ENCODE measurements at regions not wholly inside any gene's neighbourhood (a gene's known extent, or its start where the extent isn't known, plus 50 kb on each side); places are given as distances from the start of the nearest gene placed in this dataset.

GRCh38 chr4:166546009-166546408 lies 673.0 kb downstream of the TLL1 start:
- no peak overlapping the region for H2BK15ac ChIP-seq (replicated peaks; ENCODE audit: low read depth)
- no peaks in the 10 kb centered on the region for H3K4me1 ChIP-seq (ENCODE audit: control insufficient read depth, low read depth, low read length)
- H3K23ac ChIP-seq (ENCODE audit: low read length) = no peak overlapping the region
- no peak overlapping the region for H2BK5ac ChIP-seq (ENCODE audit: low read length)
- no peak overlapping the region for H3K56ac ChIP-seq (ENCODE audit: low read length)
- no peak overlapping the region for H4K8ac ChIP-seq (ENCODE audit: low read depth, low read length)
- H3K18ac ChIP-seq (ENCODE audit: low read length) = no peak overlapping the region
- no peaks in the 10 kb centered on the region for H3K79me1 ChIP-seq (ENCODE audit: low read length)
- H3K79me2 ChIP-seq (ENCODE audit: control insufficient read depth, insufficient read depth, low read length) = no peaks in the 10 kb centered on the region
- H3K27me3 ChIP-seq (ENCODE audit: insufficient read depth, low read length, poor library complexity) = no peaks in the 10 kb centered on the region
- no peak overlapping the region for H3K27ac ChIP-seq (ENCODE audit: low read depth, low read length)
- DNase-seq = no peak
- H3K9ac ChIP-seq (ENCODE audit: low read length) = no peak overlapping the region
- no CpG with 5 or more reads among the region's 6 CpGs for whole genome bisulfite sequencing (ENCODE audit: extremely low coverage, insufficient coverage, low lambda C conversion rate)
- H2BK120ac ChIP-seq (ENCODE audit: low read depth, low read length) = no peak overlapping the region
- no peak overlapping the region for H2AK5ac ChIP-seq (ENCODE audit: low read length)
- no peaks in the 10 kb centered on the region for H3K36me3 ChIP-seq (ENCODE audit: control insufficient read depth, insufficient read depth, low read length)
- no peak overlapping the region for H4K5ac ChIP-seq (ENCODE audit: low read length)
- H3K4ac ChIP-seq (ENCODE audit: low read depth, low read length) = no peak overlapping the region
- no peak overlapping the region for H3K4me2 ChIP-seq (ENCODE audit: low read length)
- H3K4me3 ChIP-seq (ENCODE audit: low read length) = no peak overlapping the region

- H3K56ac ChIP-seq (ENCODE audit: low read length) = no peak overlapping the region
- H4K8ac ChIP-seq (ENCODE audit: low read depth, low read length) = no peak overlapping the region
- no peaks in the 10 kb centered on the region for H3K79me2 ChIP-seq (ENCODE audit: control insufficient read depth, insufficient read depth, low read length)
- H3K79me1 ChIP-seq (ENCODE audit: low read length) = no peaks in the 10 kb centered on the region
- no peak overlapping the region for H3K23ac ChIP-seq (ENCODE audit: low read length)
- H2BK5ac ChIP-seq (ENCODE audit: low read length) = no peak overlapping the region
- WGBS (ENCODE audit: extremely low coverage, insufficient coverage, low lambda C conversion rate) = no CpG with 5 or more reads among the region's 2 CpGs
- H4K5ac ChIP-seq (ENCODE audit: low read length) = no peak overlapping the region
- no peak overlapping the region for H2BK120ac ChIP-seq (ENCODE audit: low read depth, low read length)
- H3K4me2 ChIP-seq (ENCODE audit: low read length) = no peak overlapping the region
- no peak overlapping the region for H2BK15ac ChIP-seq (replicated peaks; ENCODE audit: low read depth)
- H3K36me3 ChIP-seq (ENCODE audit: control insufficient read depth, insufficient read depth, low read length) = no peaks in the 10 kb centered on the region
- H3K27ac ChIP-seq (ENCODE audit: low read depth, low read length) = no peak overlapping the region
- no peak overlapping the region for H3K9ac ChIP-seq (ENCODE audit: low read length)
- no peak overlapping the region for H3K4me3 ChIP-seq (ENCODE audit: low read length)
- H2AK5ac ChIP-seq (ENCODE audit: low read length) = no peak overlapping the region
- H3K27me3 ChIP-seq (ENCODE audit: insufficient read depth, low read length, poor library complexity) = no peaks in the 10 kb centered on the region
- H3K4me1 ChIP-seq (ENCODE audit: control insufficient read depth, low read depth, low read length) = no peaks in the 10 kb centered on the region
- no peak overlapping the region for H3K18ac ChIP-seq (ENCODE audit: low read length)
- no peak for DNase-seq
- no peak overlapping the region for H3K4ac ChIP-seq (ENCODE audit: low read depth, low read length)
These were observed 656.7 kb downstream of the SPOCK3 start for GRCh38 chr4:166577639-166578038.

GRCh38 chr4:166585491-166585890 lies 648.8 kb downstream of the SPOCK3 start:
- H3K79me2 ChIP-seq (ENCODE audit: control insufficient read depth, insufficient read depth, low read length) = no peaks in the 10 kb centered on the region
- no peaks in the 10 kb centered on the region for H3K27me3 ChIP-seq (ENCODE audit: insufficient read depth, low read length, poor library complexity)
- no peaks in the 10 kb centered on the region for H3K79me1 ChIP-seq (ENCODE audit: low read length)
- H3K4me2 ChIP-seq (ENCODE audit: low read length) = no peak overlapping the region
- no peak overlapping the region for H4K8ac ChIP-seq (ENCODE audit: low read depth, low read length)
- WGBS (ENCODE audit: extremely low coverage, insufficient coverage, low lambda C conversion rate) = no CpG with 5 or more reads among the region's 3 CpGs
- no peak overlapping the region for H3K27ac ChIP-seq (ENCODE audit: low read depth, low read length)
- no peak overlapping the region for H2BK15ac ChIP-seq (replicated peaks; ENCODE audit: low read depth)
- H3K23ac ChIP-seq (ENCODE audit: low read length) = no peak overlapping the region
- H2AK5ac ChIP-seq (ENCODE audit: low read length) = no peak overlapping the region
- H3K4me3 ChIP-seq (ENCODE audit: low read length) = no peak overlapping the region
- no peak overlapping the region for H3K9ac ChIP-seq (ENCODE audit: low read length)
- H3K4ac ChIP-seq (ENCODE audit: low read depth, low read length) = no peak overlapping the region
- no peak overlapping the region for H4K5ac ChIP-seq (ENCODE audit: low read length)
- no peak for DNase-seq
- no peak overlapping the region for H3K18ac ChIP-seq (ENCODE audit: low read length)
- no peaks in the 10 kb centered on the region for H3K36me3 ChIP-seq (ENCODE audit: control insufficient read depth, insufficient read depth, low read length)
- H2BK5ac ChIP-seq (ENCODE audit: low read length) = no peak overlapping the region
- H2BK120ac ChIP-seq (ENCODE audit: low read depth, low read length) = no peak overlapping the region
- no peak overlapping the region for H3K56ac ChIP-seq (ENCODE audit: low read length)
- no peaks in the 10 kb centered on the region for H3K4me1 ChIP-seq (ENCODE audit: control insufficient read depth, low read depth, low read length)

DNA sequence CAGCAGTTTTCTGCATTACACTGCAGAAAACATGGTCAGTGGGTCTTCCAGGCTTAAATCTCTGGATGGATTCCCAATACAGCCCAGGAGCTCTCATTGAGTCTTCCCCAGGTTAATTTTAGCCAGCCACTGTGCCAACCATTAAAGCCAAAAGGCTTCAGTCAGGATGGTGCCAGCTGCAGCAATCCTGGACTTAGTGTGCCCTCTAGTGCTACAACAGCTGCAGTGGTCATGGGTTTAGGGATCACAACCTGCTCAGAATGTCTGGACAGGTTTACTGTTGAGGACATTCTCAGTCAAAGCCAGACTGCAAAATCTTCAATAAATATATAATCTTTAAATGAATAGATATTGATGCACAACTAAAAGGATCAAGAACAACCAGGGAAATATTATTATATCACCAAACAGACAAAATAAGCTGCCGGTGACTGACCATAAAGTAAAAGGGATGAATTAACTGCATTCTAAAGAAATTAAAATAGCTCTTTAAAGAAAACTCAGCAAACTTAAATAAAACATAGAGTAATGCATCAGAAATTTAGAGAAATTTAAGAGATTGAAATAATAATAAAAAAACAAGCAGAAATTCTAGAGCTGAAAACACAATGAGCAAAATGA lies 639.9 kb downstream of the SPOCK3 start:
- no peak overlapping the region for H2BK15ac ChIP-seq (replicated peaks; ENCODE audit: low read depth)
- peak; percentile 70 for DNase-seq
- H3K4me3 ChIP-seq (ENCODE audit: low read length) = no peak overlapping the region
- H3K79me2 ChIP-seq (ENCODE audit: control insufficient read depth, insufficient read depth, low read length) = no peaks in the 10 kb centered on the region
- H3K4me2 ChIP-seq (ENCODE audit: low read length) = no peak overlapping the region
- no peak overlapping the region for H3K18ac ChIP-seq (ENCODE audit: low read length)
- no peak overlapping the region for H3K27ac ChIP-seq (ENCODE audit: low read depth, low read length)
- no peaks in the 10 kb centered on the region for H3K27me3 ChIP-seq (ENCODE audit: insufficient read depth, low read length, poor library complexity)
- no peak overlapping the region for H2AK5ac ChIP-seq (ENCODE audit: low read length)
- H3K4ac ChIP-seq (ENCODE audit: low read depth, low read length) = no peak overlapping the region
- H3K23ac ChIP-seq (ENCODE audit: low read length) = no peak overlapping the region
- H3K9ac ChIP-seq (ENCODE audit: low read length) = no peak overlapping the region
- no peaks in the 10 kb centered on the region for H3K4me1 ChIP-seq (ENCODE audit: control insufficient read depth, low read depth, low read length)
- no CpG with 5 or more reads among the region's 1 CpG for WGBS (ENCODE audit: extremely low coverage, insufficient coverage, low lambda C conversion rate)
- no peak overlapping the region for H2BK5ac ChIP-seq (ENCODE audit: low read length)
- H4K8ac ChIP-seq (ENCODE audit: low read depth, low read length) = no peak overlapping the region
- no peak overlapping the region for H2BK120ac ChIP-seq (ENCODE audit: low read depth, low read length)
- no peaks in the 10 kb centered on the region for H3K79me1 ChIP-seq (ENCODE audit: low read length)
- no peak overlapping the region for H4K5ac ChIP-seq (ENCODE audit: low read length)
- H3K36me3 ChIP-seq (ENCODE audit: control insufficient read depth, insufficient read depth, low read length) = no peaks in the 10 kb centered on the region
- H3K56ac ChIP-seq (ENCODE audit: low read length) = no peak overlapping the region

DNA sequence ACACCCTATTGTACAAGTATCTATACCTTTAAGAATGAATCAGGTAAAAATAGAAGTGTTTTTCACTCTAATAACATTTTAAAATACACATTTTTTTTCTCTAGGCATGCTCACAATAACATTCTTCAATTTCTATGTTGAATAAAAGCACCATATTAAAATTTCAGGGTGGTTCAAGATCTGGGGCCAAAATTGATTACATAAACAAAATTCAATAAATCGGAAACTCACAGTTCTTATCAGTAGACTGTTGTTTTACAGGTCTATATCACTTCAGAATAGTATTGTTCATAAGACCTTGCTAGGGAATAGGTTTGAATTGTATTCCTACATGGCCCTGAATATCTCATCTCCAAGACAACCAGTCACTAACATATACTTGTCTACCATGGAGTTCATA lies 634.0 kb downstream of the SPOCK3 start:
- Histone ChIP-seq H2AK5ac (ENCODE audit: low read length) (no peak overlapping the region), H4K8ac (ENCODE audit: low read depth, low read length) (no peak overlapping the region), H3K4me2 (ENCODE audit: low read length) (no peak overlapping the region), H3K18ac (ENCODE audit: low read length) (no peak overlapping the region), H3K79me1 (ENCODE audit: low read length) (no peaks in the 10 kb centered on the region), H3K36me3 (ENCODE audit: control insufficient read depth, insufficient read depth, low read length) (no peaks in the 10 kb centered on the region), H3K27ac (ENCODE audit: low read depth, low read length) (no peak overlapping the region), H3K4ac (ENCODE audit: low read depth, low read length) (no peak overlapping the region), H3K27me3 (ENCODE audit: insufficient read depth, low read length, poor library complexity) (no peaks in the 10 kb centered on the region), H3K23ac (ENCODE audit: low read length) (no peak overlapping the region), H2BK5ac (ENCODE audit: low read length) (no peak overlapping the region), H3K79me2 (ENCODE audit: control insufficient read depth, insufficient read depth, low read length) (no peaks in the 10 kb centered on the region), H2BK120ac (ENCODE audit: low read depth, low read length) (no peak overlapping the region), H3K4me3 (ENCODE audit: low read length) (no peak overlapping the region), H3K9ac (ENCODE audit: low read length) (no peak overlapping the region), H3K4me1 (ENCODE audit: control insufficient read depth, low read depth, low read length) (no peaks in the 10 kb centered on the region), H2BK15ac (replicated peaks; ENCODE audit: low read depth) (no peak overlapping the region), H4K5ac (ENCODE audit: low read length) (no peak overlapping the region), H3K56ac (ENCODE audit: low read length) (no peak overlapping the region)
- WGBS (ENCODE audit: extremely low coverage, insufficient coverage, low lambda C conversion rate) = no CpG with 5 or more reads among the region's 1 CpG
- no peak for DNase-seq

- H4K5ac ChIP-seq (ENCODE audit: low read length) = no peak overlapping the region
- DNase-seq = no peak
These were observed 632.2 kb downstream of the SPOCK3 start for GRCh38 chr4:166602068-166602467.

More at GRCh38 chr4:166602068-166602467, 632.2 kb downstream of the SPOCK3 start:
- Histone ChIP-seq H3K79me1 (ENCODE audit: low read length) (no peaks in the 10 kb centered on the region), H2BK15ac (replicated peaks; ENCODE audit: low read depth) (no peak overlapping the region), H3K79me2 (ENCODE audit: control insufficient read depth, insufficient read depth, low read length) (no peaks in the 10 kb centered on the region), H4K8ac (ENCODE audit: low read depth, low read length) (no peak overlapping the region), H3K4me2 (ENCODE audit: low read length) (no peak overlapping the region), H3K18ac (ENCODE audit: low read length) (no peak overlapping the region), H3K27ac (ENCODE audit: low read depth, low read length) (no peak overlapping the region), H2AK5ac (ENCODE audit: low read length) (no peak overlapping the region), H3K4me1 (ENCODE audit: control insufficient read depth, low read depth, low read length) (no peaks in the 10 kb centered on the region), H3K36me3 (ENCODE audit: control insufficient read depth, insufficient read depth, low read length) (no peaks in the 10 kb centered on the region), H3K9ac (ENCODE audit: low read length) (no peak overlapping the region), H2BK5ac (ENCODE audit: low read length) (no peak overlapping the region), H3K56ac (ENCODE audit: low read length) (no peak overlapping the region), H3K4me3 (ENCODE audit: low read length) (no peak overlapping the region), H3K4ac (ENCODE audit: low read depth, low read length) (no peak overlapping the region), H3K27me3 (ENCODE audit: insufficient read depth, low read length, poor library complexity) (no peaks in the 10 kb centered on the region), H2BK120ac (ENCODE audit: low read depth, low read length) (no peak overlapping the region), H3K23ac (ENCODE audit: low read length) (no peak overlapping the region)
- WGBS (ENCODE audit: extremely low coverage, insufficient coverage, low lambda C conversion rate) = no CpG with 5 or more reads among the region's 8 CpGs
